Stomach (tissue), 8 donors: ENCODE measurements at regions not wholly inside any gene's neighbourhood (a gene's known extent, or its start where the extent isn't known, plus 50 kb on each side); places are given as distances from the start of the nearest gene placed in this dataset.
A peak's percentile ranks its signal among the peaks of the same experiment; 100 is the strongest.

Experiments used
- DNase-seq, 2 donors: peaks; one replicate each; pipeline versions ENCODE4 v3.0.0 to v3.0.0-alpha.2; 2013 to 2019
- H3K27ac ChIP-seq, 5 donors: fragments of 200-600 bp in 4 of 5; sonication (generic) in 4 of 5; one replicate each; pipeline ENCODE4 v1.5.1; 2013 to 2019; ENCODE audit warnings: mild to moderate bottlenecking in 1 of 5, moderate library complexity in 1 of 5
- H3K27me3 ChIP-seq, 3 donors: fragments of 200-600 bp; sonication (generic); one replicate each; pipeline ENCODE4 v1.5.1; 2017 to 2019; ENCODE audit warnings: mixed run types in 1 of 3
- H3K36me3 ChIP-seq, 4 donors: fragments of 200-600 bp; sonication (generic); 1 replicate in 3 of 4; 2 replicates in 1 of 4; pipeline ENCODE4 v1.5.1; 2016 to 2019
- H3K4me1 ChIP-seq, 4 donors: fragments of 200-600 bp; sonication (generic); one replicate each; pipeline ENCODE4 v1.5.1; 2016 to 2019
- H3K4me3 ChIP-seq, 4 donors: fragments of 200-600 bp; sonication (generic) in 3 of 4; one replicate each; pipeline ENCODE4 v1.5.1; 2016 to 2019; ENCODE audit warnings: mild to moderate bottlenecking in 1 of 4
- H3K9me3 ChIP-seq, 4 donors: fragments of 200-600 bp; sonication (generic); one replicate each; pipeline ENCODE4 v1.5.1; 2016 to 2019
- CTCF ChIP-seq, 7 experiments: fragments of 450-650 bp in 4 of 7; fragments of 200-600 bp in 3 of 7; sonication (generic) in 3 of 7; IDR thresholded peaks; one replicate each; pipeline ENCODE4 v1.5.1; 2016 to 2019; ENCODE audit warnings: antibody characterized with exemption in 7 of 7, control low read depth in 2 of 7, mild to moderate bottlenecking in 1 of 7
- EP300 ChIP-seq: sonication (generic); formaldehyde crosslinking; IDR thresholded peaks from one replicate; pipeline ENCODE4 v1.6.1; 2017; ENCODE audit warnings: antibody characterized with exemption
- POLR2A ChIP-seq, 4 donors: fragments of 450-650 bp; IDR thresholded peaks; one replicate each; pipeline ENCODE4 v1.6.1; 2016; ENCODE audit warnings: antibody characterized with exemption in 4 of 4, control low read depth in 2 of 4, mild to moderate bottlenecking in 1 of 4, moderate library complexity in 1 of 4
- POLR2AphosphoS5 ChIP-seq, 3 donors: sonication (generic); formaldehyde crosslinking; IDR thresholded peaks; one replicate each; pipeline ENCODE4 v1.6.1; 2016; ENCODE audit warnings: antibody characterized with exemption in 3 of 3
- WGBS, 5 donors: extraction: QIAGEN DNeasy Blood & Tissue Kit in 3 of 5; methylation state at CpG; one replicate each; pipeline versions ENCODE4 v1.1.5 to v1.1.7; 2013 to 2018; 5-methylcytosine and 5-hydroxymethylcytosine counted together
- intact Hi-C: fragments of 100-400 bp; cut with DNase I; formaldehyde crosslinking; loops from one replicate; pipeline ENCODE4 v1.15.1; 2023; ENCODE audit warnings: low total_unique reads
- donor health status: healthy with polysubstance abuse.
- donor health status: Bipolar disorder and iron deficiency.
- donor health status: healthy.

- TF ChIP-seq CTCF (IDR thresholded peaks at IDR 0.05) (no peak), EP300 (no peak), POLR2AphosphoS5 (IDR thresholded peaks at IDR 0.05) (no peak), POLR2A (IDR thresholded peaks at IDR 0.05) (no peak)
- H3K27me3 ChIP-seq: no peaks in the 10 kb centered on the region
- peaks cover 0 to 7% (median 0%) of the 10 kb centered on the region in 4 donors for H3K4me1 ChIP-seq
- H3K9me3 ChIP-seq: peaks cover 0 to 19% (median 7%) of the 10 kb centered on the region in 4 donors
- no peak for DNase-seq
- H3K4me3 ChIP-seq: no peak overlapping the region
- WGBS, 5 donors: 86 to 97% (median 95%) methylated on average over 4 of the region's 4 CpGs
- no peak overlapping the region for H3K27ac ChIP-seq
- H3K36me3 ChIP-seq: no peaks in the 10 kb centered on the region
- intact Hi-C loops: no loop called here
These were observed 697.3 kb downstream of the FRK start for GRCh38 chr6:115363379-115363778.

- intact Hi-C loops: no loop called here
- H3K9me3 ChIP-seq: peaks cover 0 to 19% (median 7%) of the 10 kb centered on the region in 4 donors
- H3K4me1 ChIP-seq: peaks cover 0 to 7% (median 0%) of the 10 kb centered on the region in 4 donors
- no peaks in the 10 kb centered on the region for H3K36me3 ChIP-seq
- TF ChIP-seq POLR2A (IDR thresholded peaks at IDR 0.05) (no peak), POLR2AphosphoS5 (IDR thresholded peaks at IDR 0.05) (no peak), CTCF (IDR thresholded peaks at IDR 0.05) (no peak), EP300 (no peak)
- 78 to 93% (median 86%) methylated on average over 1 of the region's 1 CpG for WGBS, 5 donors
- no peak overlapping the region for H3K4me3 ChIP-seq
- H3K27me3 ChIP-seq: no peaks in the 10 kb centered on the region
- no peak for DNase-seq
- H3K27ac ChIP-seq: no peak overlapping the region
These were observed 698.5 kb downstream of the FRK start for GRCh38 chr6:115362234-115362633.

- peaks cover 0 to 7% (median 0%) of the 10 kb centered on the region in 4 donors for H3K4me1 ChIP-seq
- TF ChIP-seq EP300: no peak
- TF ChIP-seq POLR2AphosphoS5 (IDR thresholded peaks at IDR 0.05): peak in 2 of 3 donors; percentile 24 to 36
- no peaks in the 10 kb centered on the region for H3K27me3 ChIP-seq
- intact Hi-C loops: no loop called here
- WGBS, 5 donors: 24 to 61% (median 41%) methylated on average over 2 of the region's 2 CpGs
- H3K4me3 ChIP-seq: no peak overlapping the region
- DNase-seq: peak in 1 of 2 donors; percentile 57
- peaks cover 0 to 7% (median 3%) of the 10 kb centered on the region in 4 donors for H3K9me3 ChIP-seq
- H3K27ac ChIP-seq: no peak overlapping the region
- no peaks in the 10 kb centered on the region for H3K36me3 ChIP-seq
These were observed 699.9 kb downstream of the FRK start for GRCh38 chr6:115360602-115361325.

- no peaks in the 10 kb centered on the region for H3K36me3 ChIP-seq
These were observed 702.1 kb downstream of the FRK start for GRCh38 chr6:115358616-115359015.

More at GRCh38 chr6:115358616-115359015, 702.1 kb downstream of the FRK start:
- Histone ChIP-seq H3K9me3 (no peaks in the 10 kb centered on the region), H3K4me1 (peaks cover 0 to 7% (median 0%) of the 10 kb centered on the region in 4 donors), H3K27me3 (no peaks in the 10 kb centered on the region), H3K4me3 (no peak overlapping the region), H3K27ac (no peak overlapping the region)
- TF ChIP-seq EP300: no peak
- TF ChIP-seq POLR2A (IDR thresholded peaks at IDR 0.05): no peak
- TF ChIP-seq POLR2AphosphoS5 (IDR thresholded peaks at IDR 0.05): no peak
- TF ChIP-seq CTCF (IDR thresholded peaks at IDR 0.05): no peak
- DNase-seq: no peak
- intact Hi-C loops: no loop called here
